ENCODE measurements at regions not wholly inside any gene's neighbourhood (a gene's known extent, or its start where the extent isn't known, plus 50 kb on each side); places are given as distances from the start of the nearest gene placed in this dataset.

DNA sequence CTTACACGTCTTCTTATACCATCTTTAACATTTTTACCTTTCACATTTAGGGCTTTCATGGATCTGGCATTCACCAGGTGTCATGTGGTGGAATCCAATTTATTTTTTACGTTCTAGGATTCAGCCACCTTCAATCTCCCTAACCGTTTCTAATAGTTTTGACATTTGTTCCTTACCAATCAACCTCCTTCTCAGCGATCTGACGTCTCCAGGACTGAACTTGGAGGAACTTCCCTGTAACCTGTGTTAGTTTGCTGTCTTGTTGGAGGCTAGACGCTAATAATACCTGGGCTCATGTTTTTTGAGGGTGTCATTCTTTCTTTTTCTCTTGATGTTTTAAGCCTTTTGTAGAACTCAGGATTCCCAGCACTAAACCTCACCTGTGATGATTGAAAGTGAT is 351.6 kb downstream of the THBS2 start:
- TF ChIP-seq CTCF (IDR thresholded peaks at IDR 0.05) (no peak), POLR2A (IDR thresholded peaks at IDR 0.05) (no peak)
